H9 (cell line): ENCODE measurements at regions not wholly inside any gene's neighbourhood (a gene's known extent, or its start where the extent isn't known, plus 50 kb on each side); places are given as distances from the start of the nearest gene placed in this dataset.

Experiments used
- DNase-seq: peaks from one replicate; pipeline ENCODE4 v3.0.0-alpha.2; 2017
- H2AFZ ChIP-seq: one replicate; pipeline ENCODE4 v1.6.1; 2013; ENCODE audit warnings: mild to moderate bottlenecking, low read length, control low read depth, moderate library complexity
- H2AK5ac ChIP-seq: 2 replicates; pipeline ENCODE4 v1.6.1; 2013; ENCODE audit warnings: low read length, control low read depth, mixed read lengths; ENCODE audit not compliant: insufficient read length
- H2BK120ac ChIP-seq: one replicate; pipeline ENCODE4 v1.6.1; 2013; ENCODE audit warnings: low read depth, mild to moderate bottlenecking, low read length, control low read depth, inconsistent platforms; ENCODE audit not compliant: poor library complexity, severe bottlenecking
- H2BK12ac ChIP-seq: 2 replicates; pipeline ENCODE4 v1.6.1; 2013; ENCODE audit warnings: low read length, control low read depth, mixed read lengths, low read depth; ENCODE audit not compliant: insufficient read length
- H2BK15ac ChIP-seq: 2 replicates; pipeline ENCODE4 v1.6.1; 2013; ENCODE audit warnings: low read depth, low read length, control low read depth
- H2BK20ac ChIP-seq: one replicate; pipeline ENCODE4 v1.6.1; 2013; ENCODE audit warnings: low read depth, mild to moderate bottlenecking, low read length, control low read depth, inconsistent platforms; ENCODE audit not compliant: poor library complexity, severe bottlenecking
- H2BK5ac ChIP-seq: 2 replicates; pipeline ENCODE4 v1.6.1; 2013; ENCODE audit warnings: low read length, control low read depth, mixed read lengths; ENCODE audit not compliant: insufficient read length
- H3K14ac ChIP-seq: 2 replicates; pipeline ENCODE4 v1.6.1; 2013; ENCODE audit warnings: low read length, control low read depth; ENCODE audit not compliant: insufficient read depth
- H3K18ac ChIP-seq: 2 replicates; pipeline ENCODE4 v1.6.1; 2013; ENCODE audit warnings: low read depth, mild to moderate bottlenecking, mixed read lengths, low read length, control low read depth; ENCODE audit not compliant: insufficient read length
- H3K23ac ChIP-seq: 2 replicates; pipeline ENCODE4 v1.6.1; 2013; ENCODE audit warnings: low read length, control low read depth, mixed read lengths, low read depth; ENCODE audit not compliant: insufficient read length
- H3K23me2 ChIP-seq: 2 replicates; pipeline ENCODE4 v1.6.1; 2013; ENCODE audit warnings: low read depth, mild to moderate bottlenecking, mixed read lengths, low read length, control low read depth; ENCODE audit not compliant: insufficient read length, poor library complexity, severe bottlenecking
- H3K27ac ChIP-seq: 2 replicates; pipeline ENCODE4 v1.5.1; 2013; ENCODE audit warnings: low read length, control low read depth, mixed read lengths, low read depth; ENCODE audit not compliant: insufficient read length
- H3K27me3 ChIP-seq: 2 replicates; pipeline ENCODE4 v1.6.1; 2013; ENCODE audit warnings: low read length, control low read depth, inconsistent platforms; ENCODE audit not compliant: insufficient read depth
- H3K4ac ChIP-seq: 2 replicates; pipeline ENCODE4 v1.6.1; 2013; ENCODE audit warnings: low read depth, mild to moderate bottlenecking, control low read depth, inconsistent platforms, low read length, moderate library complexity
- H3K4me1 ChIP-seq: 2 replicates; pipeline ENCODE4 v1.6.1; 2013; ENCODE audit warnings: low read length, control low read depth, inconsistent platforms; ENCODE audit not compliant: insufficient read depth
- H3K4me2 ChIP-seq: 2 replicates; pipeline ENCODE4 v1.6.1; 2013; ENCODE audit warnings: low read length, control low read depth, mixed read lengths; ENCODE audit not compliant: insufficient read length, insufficient read depth
- H3K56ac ChIP-seq: 2 replicates; pipeline ENCODE4 v1.6.1; 2013; ENCODE audit warnings: low read depth, mild to moderate bottlenecking, mixed read lengths, low read length, control low read depth; ENCODE audit not compliant: insufficient read length
- H3K79me1 ChIP-seq: 2 replicates; pipeline ENCODE4 v1.6.1; 2013; ENCODE audit warnings: low read depth, mild to moderate bottlenecking, moderate library complexity, low read length, control low read depth, inconsistent platforms; ENCODE audit not compliant: insufficient read depth, poor library complexity, severe bottlenecking
- H3K79me2 ChIP-seq: 2 replicates; pipeline ENCODE4 v1.6.1; 2013; ENCODE audit warnings: low read length, control low read depth, inconsistent platforms; ENCODE audit not compliant: insufficient read depth
- H3K9ac ChIP-seq: 2 replicates; pipeline ENCODE4 v1.6.1; 2013; ENCODE audit warnings: low read length, control low read depth, mixed read lengths; ENCODE audit not compliant: insufficient read length; ENCODE audit errors: extremely low read depth
- H3K9me3 ChIP-seq: one replicate; pipeline ENCODE4 v1.6.1; 2013; ENCODE audit warnings: low read depth, low read length, inconsistent platforms; ENCODE audit not compliant: control insufficient read depth
- H3T11ph ChIP-seq: one replicate; pipeline ENCODE4 v1.6.1; 2013; ENCODE audit warnings: mild to moderate bottlenecking, low read length, control low read depth, inconsistent platforms
- H4K20me1 ChIP-seq: one replicate; pipeline ENCODE4 v1.6.1; 2013; ENCODE audit not compliant: control insufficient read depth, insufficient read length, insufficient read depth
- H4K5ac ChIP-seq: 2 replicates; pipeline ENCODE4 v1.6.1; 2013; ENCODE audit warnings: low read depth, mild to moderate bottlenecking, mixed read lengths, low read length, control low read depth; ENCODE audit not compliant: insufficient read length
- H4K8ac ChIP-seq: replicated peaks from 2 replicates; pipeline ENCODE4 v1.6.1; 2013; ENCODE audit warnings: low read length, control low read depth, mixed read lengths, low read depth; ENCODE audit not compliant: insufficient read length
- H4K91ac ChIP-seq: 2 replicates; pipeline ENCODE4 v1.6.1; 2013; ENCODE audit warnings: low read depth, mild to moderate bottlenecking, moderate library complexity, mixed read lengths, low read length, control low read depth; ENCODE audit not compliant: insufficient read length
- H3K27ac Mint-ChIP-seq, 3 experiments: 2 replicates in 2 of 3; 3 replicates in 1 of 3; pipeline ENCODE4 v1.8.0; 2020 to 2021; ENCODE audit warnings: mixed read lengths in 3 of 3, mild to moderate bottlenecking in 1 of 3, moderate library complexity in 1 of 3
- H3K27me3 Mint-ChIP-seq: 2 replicates; pipeline ENCODE4 v1.8.0; 2021; ENCODE audit warnings: low read depth, mild to moderate bottlenecking, moderate library complexity, mixed read lengths
- H3K36me3 Mint-ChIP-seq, 3 experiments: 2 replicates in 2 of 3; 3 replicates in 1 of 3; pipeline ENCODE4 v1.8.0; 2020 to 2021; ENCODE audit warnings: low read depth in 3 of 3, mixed read lengths in 3 of 3; ENCODE audit not compliant: insufficient read depth in 1 of 3
- H3K4me1 Mint-ChIP-seq, 2 experiments: 2 replicates each; pipeline ENCODE4 v1.8.0; 2020; ENCODE audit warnings: mixed read lengths in 2 of 2
- H3K4me3 Mint-ChIP-seq, 2 experiments: 2 replicates in 1 of 2; 3 replicates in 1 of 2; pipeline ENCODE4 v1.8.0; 2020 to 2021; ENCODE audit warnings: mild to moderate bottlenecking in 2 of 2, mixed read lengths in 2 of 2, moderate library complexity in 1 of 2
- H3K9me3 Mint-ChIP-seq, 2 experiments: 2 replicates in 1 of 2; 3 replicates in 1 of 2; pipeline ENCODE4 v1.8.0; 2020; ENCODE audit warnings: mild to moderate bottlenecking in 2 of 2, mixed read lengths in 2 of 2, moderate library complexity in 1 of 2
- WGBS: extraction: QIAGEN DNeasy Blood & Tissue Kit; methylation state at CpG from one replicate; pipeline ENCODE4 v1.1.7; 2013; ENCODE audit warnings: missing lambda C conversion rate, low lambda C conversion rate, mixed read lengths; ENCODE audit not compliant: insufficient read length; ENCODE audit errors: extremely low coverage; 5-methylcytosine and 5-hydroxymethylcytosine counted together
- TF ChIP-seq, protein P1 (sequence below): fragments of 200-600 bp; sonication (generic); conservative IDR thresholded peaks from 3 replicates; pipeline ENCODE4 v1.8.0; 2021; ENCODE audit warnings: antibody characterized with exemption, mild to moderate bottlenecking

DNA sequence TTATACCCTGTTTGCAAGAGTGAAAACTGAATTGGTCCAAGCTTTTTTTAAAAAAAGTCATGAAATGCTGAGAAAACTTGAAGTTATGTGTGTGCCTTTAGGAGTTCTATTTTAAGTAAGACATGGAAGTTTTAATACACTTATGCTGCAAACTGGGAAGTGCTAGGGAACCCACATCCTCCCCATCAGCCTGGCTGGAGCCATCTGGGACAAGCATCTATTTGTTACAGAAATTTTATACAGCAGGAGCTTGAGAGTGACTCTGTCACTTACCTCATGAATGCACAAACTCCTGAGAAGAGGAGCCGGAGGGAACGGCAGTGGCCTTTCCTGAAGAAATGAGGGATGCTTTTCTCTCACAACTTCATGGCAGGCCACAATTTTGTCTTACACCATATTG lies 78.2 kb upstream of the SLC44A3 start:
- H3K4ac ChIP-seq = no peak overlapping the region
- WGBS = no CpG with 5 or more reads among the region's 2 CpGs
- no peak overlapping the region for H3K27ac ChIP-seq
- no peaks in the 10 kb centered on the region for H3K27me3 ChIP-seq
- Mint-ChIP-seq H3K9me3 (no peaks in the 10 kb centered on the region), H3K4me3 (no peak overlapping the region), H3K36me3 (no peaks in the 10 kb centered on the region), H3K27ac (no peak overlapping the region), H3K27me3 (no peaks in the 10 kb centered on the region), H3K4me1 (peaks cover 5 to 11% of the 10 kb centered on the region in 2 experiments)
- H3K23me2 ChIP-seq = no peaks in the 10 kb centered on the region
- DNase-seq = no peak
- H2BK20ac ChIP-seq = no peak overlapping the region
- no peak overlapping the region for H2BK15ac ChIP-seq
- H3K4me2 ChIP-seq = no peak overlapping the region
- H3K79me2 ChIP-seq = no peaks in the 10 kb centered on the region
- H3K79me1 ChIP-seq = no peaks in the 10 kb centered on the region
- no peak overlapping the region for H3K23ac ChIP-seq
- no peaks in the 10 kb centered on the region for H3K4me1 ChIP-seq
- no peak overlapping the region for H3K18ac ChIP-seq
- TF ChIP-seq, protein P1, sequence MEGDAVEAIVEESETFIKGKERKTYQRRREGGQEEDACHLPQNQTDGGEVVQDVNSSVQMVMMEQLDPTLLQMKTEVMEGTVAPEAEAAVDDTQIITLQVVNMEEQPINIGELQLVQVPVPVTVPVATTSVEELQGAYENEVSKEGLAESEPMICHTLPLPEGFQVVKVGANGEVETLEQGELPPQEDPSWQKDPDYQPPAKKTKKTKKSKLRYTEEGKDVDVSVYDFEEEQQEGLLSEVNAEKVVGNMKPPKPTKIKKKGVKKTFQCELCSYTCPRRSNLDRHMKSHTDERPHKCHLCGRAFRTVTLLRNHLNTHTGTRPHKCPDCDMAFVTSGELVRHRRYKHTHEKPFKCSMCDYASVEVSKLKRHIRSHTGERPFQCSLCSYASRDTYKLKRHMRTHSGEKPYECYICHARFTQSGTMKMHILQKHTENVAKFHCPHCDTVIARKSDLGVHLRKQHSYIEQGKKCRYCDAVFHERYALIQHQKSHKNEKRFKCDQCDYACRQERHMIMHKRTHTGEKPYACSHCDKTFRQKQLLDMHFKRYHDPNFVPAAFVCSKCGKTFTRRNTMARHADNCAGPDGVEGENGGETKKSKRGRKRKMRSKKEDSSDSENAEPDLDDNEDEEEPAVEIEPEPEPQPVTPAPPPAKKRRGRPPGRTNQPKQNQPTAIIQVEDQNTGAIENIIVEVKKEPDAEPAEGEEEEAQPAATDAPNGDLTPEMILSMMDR = no peak
- no peaks in the 10 kb centered on the region for H3K9me3 ChIP-seq
- H4K91ac ChIP-seq = no peak overlapping the region
- H4K8ac ChIP-seq = no peak overlapping the region
- H4K20me1 ChIP-seq = no peaks in the 10 kb centered on the region
- no peak overlapping the region for H2BK120ac ChIP-seq
- no peak overlapping the region for H3K56ac ChIP-seq
- H3T11ph ChIP-seq = no peak overlapping the region
- no peak overlapping the region for H2AK5ac ChIP-seq
- no peak overlapping the region for H3K14ac ChIP-seq
- no peak overlapping the region for H2BK5ac ChIP-seq
- no peak overlapping the region for H2AFZ ChIP-seq
- H2BK12ac ChIP-seq = no peak overlapping the region
- H4K5ac ChIP-seq = no peak overlapping the region
- H3K9ac ChIP-seq = no peak overlapping the region
